ENCODE measurements at regions not wholly inside any gene's neighbourhood (a gene's known extent, or its start where the extent isn't known, plus 50 kb on each side); places are given as distances from the start of the nearest gene placed in this dataset.
"Not testable (repeated sequence)": the region's sequence is repeated elsewhere in the genome, so short reads cannot be mapped to it uniquely, and the experiment has no call there.

DNA sequence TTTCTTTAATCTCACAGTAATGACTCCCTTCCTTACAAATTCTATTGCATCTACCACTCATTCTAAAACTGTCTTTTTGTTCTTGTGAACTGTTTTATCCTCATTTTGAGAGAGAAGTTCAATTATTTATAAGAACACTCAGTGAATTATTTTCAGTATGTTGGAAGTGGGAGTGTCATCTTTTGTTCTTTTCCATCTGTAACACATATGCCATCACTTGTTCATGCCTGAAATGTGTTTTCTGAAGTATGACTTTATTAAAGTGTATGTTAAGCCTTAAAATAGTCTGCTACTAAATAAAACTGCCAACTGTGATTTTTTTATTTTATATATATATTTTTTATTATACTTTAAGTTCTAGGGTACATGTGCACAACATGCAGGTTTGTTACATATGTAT, 623.0 kb upstream of the CBLB start:
- no peak for TF ChIP-seq Cebpa-rat (IDR thresholded peaks at IDR 0.05)
- H3K4me2 ChIP-seq = no peak overlapping the region
- H3K36me3 ChIP-seq = no peaks in the 10 kb centered on the region
- no peaks in the 10 kb centered on the region for H3K9me3 ChIP-seq
- H3K9ac ChIP-seq = no peak overlapping the region
- no peaks in the 10 kb centered on the region for H3K27me3 ChIP-seq
- H4K20me1 ChIP-seq = no peaks in the 10 kb centered on the region
- no peak overlapping the region for H3K4me3 ChIP-seq
- no peak overlapping the region for H3K27ac ChIP-seq
- H3K4me1 ChIP-seq = no peaks in the 10 kb centered on the region

DNA sequence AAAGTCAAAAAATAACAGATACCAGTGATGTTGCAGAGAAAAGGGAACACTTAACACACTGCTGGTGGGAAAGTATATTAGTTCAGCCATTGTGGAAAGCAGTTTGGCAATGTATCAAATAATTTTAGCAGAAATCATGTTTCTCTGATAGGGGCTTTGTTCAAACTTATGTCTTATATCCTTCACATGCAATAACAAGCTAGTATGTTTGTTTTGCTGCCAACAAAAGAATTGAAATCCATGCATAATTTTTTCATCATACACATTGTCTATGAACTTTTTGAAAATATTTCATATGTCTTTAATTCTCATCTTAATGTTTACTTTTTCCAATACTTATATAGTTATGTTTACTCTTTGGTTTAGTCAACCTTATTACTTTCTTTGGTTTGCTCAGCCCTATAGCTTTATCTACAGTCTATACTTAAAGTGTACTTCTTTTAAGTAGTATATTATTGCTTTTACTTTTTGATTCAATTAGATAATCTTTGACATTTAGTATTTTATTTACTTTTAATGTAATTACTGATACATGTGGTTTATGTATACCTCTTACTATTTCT, 639.6 kb upstream of the CBLB start:
- TF ChIP-seq Cebpa-rat (IDR thresholded peaks at IDR 0.05) = no peak

DNA sequence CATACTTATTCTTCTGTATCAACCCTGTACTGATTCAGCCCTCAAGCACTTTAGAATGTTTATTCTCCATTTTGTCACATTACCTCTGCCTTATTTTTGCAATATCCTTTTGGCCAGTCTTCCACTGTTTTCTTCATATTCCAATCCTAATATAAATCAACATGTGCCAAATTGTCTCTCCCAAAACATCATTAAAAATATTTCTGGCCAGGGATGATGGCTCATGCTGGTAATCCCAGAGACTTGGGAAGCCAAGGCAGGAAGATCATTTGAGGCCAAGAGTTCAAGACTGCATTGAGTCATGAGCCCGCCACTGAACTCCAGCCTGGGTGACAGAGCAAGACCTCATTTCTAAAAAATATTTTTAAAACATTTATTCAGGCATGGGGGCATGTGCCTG, 641.4 kb upstream of the CBLB start:
- H3K27me3 ChIP-seq = no peaks in the 10 kb centered on the region
- H3K4me1 ChIP-seq = peaks cover 9% of the 10 kb centered on the region
- H4K20me1 ChIP-seq = no peaks in the 10 kb centered on the region
- no peaks in the 10 kb centered on the region for H3K36me3 ChIP-seq
- 0 out of 2 replicates have a peak, but pooled peaks cover 5% of the 10 kb centered on the region for H3K9me3 ChIP-seq
- no peak overlapping the region for H3K4me2 ChIP-seq
- TF ChIP-seq Cebpa-rat (IDR thresholded peaks at IDR 0.05) = no peak
- H3K4me3 ChIP-seq = no peak overlapping the region
- no peak overlapping the region for H3K27ac ChIP-seq
- H3K9ac ChIP-seq = no peak overlapping the region

More for the DNA sequence above, 639.6 kb upstream of the CBLB start:
- H3K4me2 ChIP-seq = no peak overlapping the region
- peaks cover 6% of the 10 kb centered on the region; the same call in 1 of the 2 replicates for H3K4me1 ChIP-seq
- no peaks in the 10 kb centered on the region for H3K36me3 ChIP-seq
- no peak overlapping the region for H3K9ac ChIP-seq
- no peak overlapping the region for H3K4me3 ChIP-seq
- 0 out of 2 replicates have a peak, but pooled peaks cover 5% of the 10 kb centered on the region for H3K9me3 ChIP-seq
- no peaks in the 10 kb centered on the region for H4K20me1 ChIP-seq
- H3K27me3 ChIP-seq = no peaks in the 10 kb centered on the region
- no peak overlapping the region for H3K27ac ChIP-seq

DNA sequence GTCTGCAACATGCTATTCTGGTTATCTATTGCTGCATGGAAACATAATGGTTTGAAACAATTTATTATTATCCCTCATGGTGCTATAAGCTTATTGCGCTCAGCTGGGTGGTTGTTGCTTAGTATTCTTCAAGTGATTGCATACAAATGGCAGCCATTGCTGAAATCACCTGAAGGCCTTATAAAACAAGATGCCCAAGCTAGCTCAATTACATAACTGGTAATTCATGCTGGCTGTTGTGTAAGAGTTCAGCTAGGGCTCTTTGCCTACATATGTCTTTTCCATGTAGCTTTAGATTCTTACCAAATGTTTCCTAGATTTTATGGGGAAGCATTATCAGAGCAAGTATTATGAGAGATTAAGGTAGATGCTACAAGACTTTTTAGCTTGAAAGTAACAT, 644.0 kb upstream of the CBLB start:
- no peak for TF ChIP-seq Cebpa-rat (IDR thresholded peaks at IDR 0.05)
- H4K20me1 ChIP-seq = no peaks in the 10 kb centered on the region
- H3K9me3 ChIP-seq = no peaks in the 10 kb centered on the region
- H3K9ac ChIP-seq = no peak overlapping the region
- H3K4me1 ChIP-seq = peaks cover 9% of the 10 kb centered on the region
- H3K4me3 ChIP-seq = no peak overlapping the region
- no peak overlapping the region for H3K27ac ChIP-seq
- no peaks in the 10 kb centered on the region for H3K36me3 ChIP-seq
- no peaks in the 10 kb centered on the region for H3K27me3 ChIP-seq
- no peak overlapping the region for H3K4me2 ChIP-seq

DNA sequence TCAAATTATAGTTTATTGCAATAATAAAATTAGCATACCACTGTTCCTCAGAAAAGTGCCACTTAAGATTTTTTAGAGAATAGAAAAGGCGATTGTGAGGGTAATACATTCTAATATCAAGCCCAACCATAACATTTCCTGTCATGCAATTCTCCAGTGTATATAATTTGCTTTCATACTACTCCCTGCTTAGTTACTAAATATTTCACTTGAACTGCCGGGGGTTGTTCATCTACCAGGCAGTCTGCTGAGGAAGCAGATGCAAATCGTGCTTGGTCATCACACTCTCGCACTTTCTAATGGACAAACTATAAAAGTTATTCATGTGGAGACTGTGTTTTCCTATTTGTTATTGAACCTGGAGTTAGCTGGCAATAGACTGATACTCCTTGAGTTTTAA, 645.6 kb upstream of the CBLB start:
- no peaks in the 10 kb centered on the region for H3K36me3 ChIP-seq
- TF ChIP-seq Cebpa-rat (IDR thresholded peaks at IDR 0.05) = no peak
- H3K9ac ChIP-seq = no peak overlapping the region
- H3K4me3 ChIP-seq = no peak overlapping the region
- H3K27me3 ChIP-seq = no peaks in the 10 kb centered on the region
- H3K4me2 ChIP-seq = peak overlapping the region; percentile 26
- no peaks in the 10 kb centered on the region for H4K20me1 ChIP-seq
- H3K4me1 ChIP-seq = peaks cover 9% of the 10 kb centered on the region
- no peak overlapping the region for H3K27ac ChIP-seq
- no peaks in the 10 kb centered on the region for H3K9me3 ChIP-seq

DNA sequence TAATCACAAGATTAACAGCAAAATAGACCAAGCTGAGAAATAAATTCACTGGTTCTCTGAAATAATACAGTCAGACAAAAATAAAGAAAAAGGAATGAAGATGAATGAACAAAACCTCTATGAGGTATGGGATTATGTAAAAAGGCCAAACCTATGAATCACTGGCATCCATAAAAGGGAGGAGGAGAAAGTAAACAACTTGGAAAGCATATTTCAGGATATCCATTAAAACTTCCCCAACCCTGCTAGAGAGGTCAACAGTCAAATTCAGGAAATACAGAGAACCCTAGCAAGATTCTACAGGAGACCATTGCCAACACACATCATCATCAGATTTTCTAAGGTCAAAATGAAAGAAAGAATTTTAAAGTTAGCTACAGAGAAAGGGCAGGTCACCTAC, 649.7 kb upstream of the CBLB start:
- no peak overlapping the region for H3K27ac ChIP-seq
- no peak for TF ChIP-seq Cebpa-rat (IDR thresholded peaks at IDR 0.05)
- H3K27me3 ChIP-seq = no peaks in the 10 kb centered on the region
- peaks cover 9% of the 10 kb centered on the region for H3K4me1 ChIP-seq
- H3K9ac ChIP-seq = no peak overlapping the region
- H4K20me1 ChIP-seq = no peaks in the 10 kb centered on the region
- no peak overlapping the region for H3K4me3 ChIP-seq
- no peak overlapping the region for H3K4me2 ChIP-seq
- no peaks in the 10 kb centered on the region for H3K9me3 ChIP-seq
- no peaks in the 10 kb centered on the region for H3K36me3 ChIP-seq

DNA sequence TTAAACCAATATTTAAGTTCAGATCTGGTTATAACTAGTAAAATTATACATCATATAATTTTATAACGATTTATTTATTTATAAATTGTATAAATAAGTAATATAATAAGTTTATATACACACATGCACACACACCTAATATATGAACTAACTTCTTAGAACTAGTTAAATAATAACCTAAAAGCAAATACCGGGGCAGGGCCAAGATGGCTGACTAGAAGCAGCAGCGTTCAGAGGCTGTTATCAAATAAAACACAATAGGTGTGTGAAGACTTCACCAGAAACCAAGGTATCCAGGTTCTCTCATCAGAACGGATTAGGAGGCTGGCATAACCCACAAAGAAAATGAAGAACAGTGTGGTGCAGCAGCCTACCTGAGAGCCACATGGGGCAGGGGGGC, 653.6 kb upstream of the CBLB start:
- Histone ChIP-seq H3K9me3 (no peaks in the 10 kb centered on the region), H3K27me3 (no peaks in the 10 kb centered on the region), H3K4me1 (no peaks in the 10 kb centered on the region), H3K4me2 (no peak overlapping the region), H4K20me1 (no peaks in the 10 kb centered on the region), H3K9ac (no peak overlapping the region), H3K27ac (no peak overlapping the region), H3K4me3 (no peak overlapping the region), H3K36me3 (no peaks in the 10 kb centered on the region)
- TF ChIP-seq Cebpa-rat (IDR thresholded peaks at IDR 0.05) = no peak

DNA sequence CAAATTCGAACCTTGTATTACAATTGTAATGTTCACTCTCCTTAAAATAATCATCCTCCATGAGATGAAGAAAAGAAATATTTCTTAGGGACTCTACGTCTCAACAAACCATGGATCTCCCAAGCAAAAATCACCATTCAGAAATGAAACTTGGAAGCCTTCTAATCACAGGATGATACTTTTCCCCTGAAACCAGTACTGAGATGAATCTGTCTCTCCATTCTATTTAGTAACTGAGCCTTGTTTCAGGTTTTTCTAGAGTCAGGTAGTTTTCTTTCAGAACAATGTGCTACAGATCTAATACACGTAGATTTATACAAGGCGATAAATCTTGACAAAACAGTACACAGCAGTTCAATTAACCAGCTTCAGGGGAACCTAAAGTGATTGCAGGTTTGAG, 660.1 kb upstream of the CBLB start:
- H3K4me1 ChIP-seq = no peaks in the 10 kb centered on the region
- no peaks in the 10 kb centered on the region for H4K20me1 ChIP-seq
- H3K27ac ChIP-seq = no peak overlapping the region
- H3K9me3 ChIP-seq = no peaks in the 10 kb centered on the region
- no peaks in the 10 kb centered on the region for H3K27me3 ChIP-seq
- H3K9ac ChIP-seq = no peak overlapping the region
- H3K4me2 ChIP-seq = no peak overlapping the region
- H3K4me3 ChIP-seq = no peak overlapping the region
- H3K36me3 ChIP-seq = no peaks in the 10 kb centered on the region
- no peak for TF ChIP-seq Cebpa-rat (IDR thresholded peaks at IDR 0.05)

DNA sequence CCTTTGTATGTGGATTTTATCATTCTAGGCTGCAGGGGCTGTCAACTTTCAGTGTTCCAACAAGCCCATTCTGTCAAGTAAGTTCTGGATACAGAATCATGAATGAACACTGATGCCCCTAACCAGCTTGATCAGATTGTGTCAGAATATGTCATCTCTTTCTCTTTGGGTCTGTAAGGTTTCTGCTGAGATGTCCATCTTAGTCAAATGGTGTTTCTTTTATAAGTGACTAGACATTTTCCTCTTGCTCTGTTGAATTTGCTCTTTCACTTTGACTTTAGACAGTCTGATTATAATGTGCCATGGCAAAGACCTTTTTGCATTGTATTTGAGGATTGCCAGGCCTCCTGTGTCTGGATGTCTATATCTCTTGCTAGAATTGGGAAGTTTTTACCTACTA, 660.9 kb upstream of the CBLB start:
- no peak overlapping the region for H3K27ac ChIP-seq
- H3K9ac ChIP-seq = no peak overlapping the region
- no peak overlapping the region for H3K4me2 ChIP-seq
- no peaks in the 10 kb centered on the region for H3K4me1 ChIP-seq
- H3K9me3 ChIP-seq = no peaks in the 10 kb centered on the region
- H3K36me3 ChIP-seq = no peaks in the 10 kb centered on the region
- H4K20me1 ChIP-seq = no peaks in the 10 kb centered on the region
- no peak for TF ChIP-seq Cebpa-rat (IDR thresholded peaks at IDR 0.05)
- H3K27me3 ChIP-seq = no peaks in the 10 kb centered on the region
- no peak overlapping the region for H3K4me3 ChIP-seq

DNA sequence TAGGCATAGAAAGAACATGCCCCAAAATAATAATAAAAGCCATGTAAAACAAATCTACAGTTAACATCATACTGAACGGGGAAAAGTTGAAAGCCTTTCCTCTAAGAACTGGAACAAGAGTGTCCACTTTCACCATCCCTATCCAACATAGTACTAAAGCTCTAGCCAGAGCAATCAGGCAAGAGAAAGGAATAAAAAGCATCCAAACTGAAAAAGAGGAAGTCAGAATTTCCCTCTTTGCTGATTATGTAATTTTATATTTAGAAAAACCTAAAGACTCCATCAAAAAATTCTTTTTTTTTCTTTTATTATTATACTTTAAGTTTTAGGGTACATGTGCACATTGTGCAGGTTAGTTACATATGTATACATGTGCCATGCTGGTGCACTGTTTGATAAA, 661.6 kb upstream of the CBLB start:
- Histone ChIP-seq H3K4me1 (no peaks in the 10 kb centered on the region), H3K27ac (no peak overlapping the region), H4K20me1 (no peaks in the 10 kb centered on the region), H3K27me3 (no peaks in the 10 kb centered on the region), H3K4me3 (no peak overlapping the region), H3K9ac (no peak overlapping the region), H3K36me3 (no peaks in the 10 kb centered on the region), H3K4me2 (no peak overlapping the region), H3K9me3 (no peaks in the 10 kb centered on the region)
- no peak for TF ChIP-seq Cebpa-rat (IDR thresholded peaks at IDR 0.05)

DNA sequence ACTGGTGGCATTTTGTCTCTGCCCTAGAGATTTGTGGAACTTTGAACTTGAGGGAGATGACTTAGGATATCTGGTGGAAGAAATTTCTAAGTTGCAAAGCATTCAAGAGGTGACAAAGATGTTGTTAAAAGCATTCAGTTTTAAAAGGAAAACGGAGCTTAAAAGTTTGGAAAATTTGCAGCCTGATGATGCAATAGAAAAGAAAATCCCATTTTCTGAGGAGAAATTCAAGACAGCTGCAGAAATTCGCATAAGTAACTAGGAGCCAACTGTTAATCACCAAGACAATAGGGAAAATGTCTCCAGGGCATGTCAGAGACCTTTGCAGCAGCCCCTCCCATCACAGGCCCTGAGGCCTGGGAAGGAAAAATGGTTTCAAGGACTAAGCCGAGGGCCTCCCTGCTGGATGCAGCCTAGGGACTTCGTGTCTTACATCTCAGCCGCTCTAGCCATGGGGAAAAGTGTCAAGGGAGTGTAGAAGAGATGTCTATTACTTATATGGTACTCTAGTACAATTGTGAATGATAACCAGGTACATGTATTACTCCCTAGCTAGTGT, 663.0 kb upstream of the CBLB start:
- H3K9me3 ChIP-seq, H3K36me3 ChIP-seq, H3K9ac ChIP-seq, H4K20me1 ChIP-seq, H3K4me2 ChIP-seq, H3K4me1 ChIP-seq, H3K4me3 ChIP-seq, H3K27me3 ChIP-seq, H3K27ac ChIP-seq: not testable (repeated sequence)

Measured in BLaER1 (cell line).